Hippocampal formation (tissue), 2 donors: ENCODE measurements at regions not wholly inside any gene's neighbourhood (a gene's known extent, or its start where the extent isn't known, plus 50 kb on each side); places are given as distances from the start of the nearest gene placed in this dataset.
"Not testable (repeated sequence)": the region's sequence is repeated elsewhere in the genome, so short reads cannot be mapped to it uniquely, and the experiment has no call there.

Source experiments
- DNase-seq, 2 donors: peaks; one replicate each; lab custom pipeline; 2025; lab: John Stamatoyannopoulos, UW

GRCh38 chr4:54403700-54404453, 174.8 kb downstream of the PDGFRA start:
- DNase-seq: no peak

DNA sequence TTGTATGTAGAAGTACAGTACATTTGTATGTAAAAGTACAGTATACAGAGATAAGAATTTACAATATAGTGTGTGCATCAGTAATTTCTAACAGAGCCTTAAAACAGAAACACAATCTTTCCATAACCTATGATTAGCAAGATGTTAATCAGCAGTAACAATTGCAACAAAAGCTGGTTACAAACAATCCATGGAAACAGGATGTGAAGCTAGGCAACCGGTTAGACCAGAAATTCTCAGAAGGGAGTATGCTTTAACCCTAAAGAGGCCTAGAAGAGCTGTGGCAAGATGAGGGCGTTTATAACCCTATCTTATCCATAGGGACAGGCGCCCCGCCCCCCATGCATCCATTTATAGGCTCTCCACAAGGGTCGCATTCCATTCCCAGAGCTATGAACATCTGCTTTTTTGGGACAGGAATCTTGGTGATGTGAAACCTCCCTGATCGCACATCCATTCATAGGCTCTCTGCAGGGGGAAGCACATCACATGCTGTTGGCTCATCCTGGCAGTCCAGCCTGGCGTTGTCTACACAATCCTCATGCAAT, 180.3 kb downstream of the PDGFRA start:
- DNase-seq: not testable (repeated sequence)

DNA sequence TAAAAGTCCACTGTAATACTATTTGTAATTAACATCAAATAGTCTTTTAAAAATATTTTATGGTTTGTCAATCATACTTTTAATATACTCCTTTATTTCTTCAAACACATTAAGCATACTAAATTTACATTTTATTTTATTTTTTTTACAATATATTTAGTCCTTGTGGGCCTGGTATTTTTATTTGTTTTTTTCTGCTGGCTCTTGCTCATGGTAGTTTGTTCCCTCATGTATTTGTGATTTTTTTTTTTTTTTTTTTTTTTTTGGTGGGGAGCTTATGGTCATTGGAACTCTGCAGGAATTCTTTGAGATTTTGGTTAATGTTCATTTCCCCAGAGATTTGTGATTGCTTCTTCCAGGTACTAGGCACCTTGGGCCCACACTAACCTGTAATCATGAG, 185.5 kb downstream of the PDGFRA start:
- no peak for DNase-seq

DNA sequence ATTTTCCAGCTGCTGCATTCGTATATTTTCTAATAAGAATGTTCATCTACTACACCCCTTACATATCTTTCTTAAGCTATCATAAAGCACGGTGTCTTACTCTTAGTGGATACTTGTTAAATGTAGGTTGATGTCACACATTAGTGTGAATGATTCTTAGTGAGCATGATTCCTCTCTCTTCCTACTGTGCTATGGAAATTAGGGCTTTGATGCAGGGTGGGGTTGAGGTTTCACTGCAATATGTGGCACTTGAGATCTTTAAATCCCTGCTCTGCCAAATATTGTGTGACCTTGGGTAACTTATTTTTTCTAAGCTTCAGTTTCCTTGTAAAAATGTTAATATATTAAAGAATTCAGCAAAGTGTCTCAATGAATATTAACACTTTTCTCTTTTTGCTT, 188.4 kb downstream of the PDGFRA start:
- no peak for DNase-seq

- DNase-seq: no peak
These were observed 189.4 kb downstream of the PDGFRA start for GRCh38 chr4:54418468-54418867.

- no peak for DNase-seq
These were observed 194.0 kb downstream of the PDGFRA start for GRCh38 chr4:54423066-54423465.

DNA sequence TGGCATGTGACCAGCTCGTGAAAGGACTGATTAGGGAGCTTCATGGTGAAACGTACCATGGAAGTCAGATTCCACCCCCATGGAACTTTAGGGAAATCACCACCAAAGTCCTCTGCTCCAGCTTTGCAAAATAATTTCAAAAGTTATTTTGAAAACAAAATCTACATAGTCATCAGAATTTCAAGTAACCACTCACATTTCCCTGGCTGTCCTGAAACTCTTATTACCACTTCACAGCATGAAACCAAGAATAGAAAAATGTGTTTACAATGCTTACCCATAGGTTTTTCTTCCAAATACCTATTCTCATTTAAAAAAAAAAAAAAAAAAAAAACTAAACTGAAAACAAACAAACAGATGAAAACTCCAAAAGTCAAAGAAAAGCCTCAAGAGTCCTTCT, 198.7 kb downstream of the PDGFRA start:
- DNase-seq: no peak

DNA sequence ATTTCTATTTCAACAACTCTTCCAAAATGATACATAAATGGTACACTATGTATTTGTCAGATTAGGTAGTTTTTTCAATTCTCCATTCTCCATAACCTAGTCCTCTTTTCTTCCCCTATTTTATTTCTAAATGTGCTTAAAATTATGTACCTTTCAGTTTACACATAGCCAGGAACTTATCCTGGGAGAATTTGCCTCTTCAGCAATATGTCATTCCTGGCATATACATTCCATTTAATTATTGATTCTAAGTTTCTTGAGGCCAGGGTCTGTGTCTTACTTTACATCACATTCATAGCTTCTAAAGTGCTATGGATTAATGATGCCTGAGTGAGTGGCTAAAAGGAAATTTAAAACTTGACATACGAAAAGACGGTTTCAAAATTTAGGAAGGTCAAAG, 199.8 kb downstream of the PDGFRA start:
- DNase-seq: no peak

DNA sequence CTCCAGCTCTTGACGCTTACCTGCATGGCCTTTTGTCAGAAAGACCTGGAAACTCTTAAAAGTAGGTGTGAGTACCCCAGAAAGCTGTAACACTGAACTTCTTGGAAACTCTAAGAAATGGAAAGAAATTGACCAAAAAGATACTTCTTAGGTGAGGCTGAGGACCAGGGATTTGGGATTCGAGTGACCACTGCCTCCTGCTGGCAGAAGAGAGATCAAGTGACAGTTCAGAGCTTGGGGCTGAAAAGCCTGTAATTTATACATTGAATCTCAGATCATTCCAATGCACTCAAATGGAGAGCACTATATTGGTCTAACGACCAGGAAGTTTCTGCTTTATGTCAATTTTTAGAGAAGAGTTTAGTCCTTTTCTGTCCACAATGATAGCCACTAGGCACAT, 204.6 kb downstream of the PDGFRA start:
- DNase-seq: no peak

DNA sequence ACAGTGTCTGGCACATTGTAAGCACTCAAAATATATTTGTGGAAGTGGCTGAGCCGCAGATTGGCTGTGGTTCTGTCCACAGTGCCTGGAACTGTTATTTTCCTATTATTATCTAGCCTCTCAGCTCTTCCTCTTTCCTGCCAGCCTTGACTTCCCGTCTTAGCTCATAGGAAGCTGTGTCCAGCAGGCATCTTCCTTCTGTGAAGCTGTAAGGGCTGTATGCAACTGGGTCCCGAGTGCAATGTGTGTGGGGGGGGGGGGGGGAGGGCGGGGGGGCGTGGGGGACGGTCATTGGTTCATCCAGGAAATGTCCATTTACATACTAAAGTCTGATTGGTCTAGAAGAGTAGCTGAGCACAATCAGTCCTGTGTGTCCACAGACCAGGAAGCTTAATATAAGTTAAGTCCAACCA, 210.7 kb downstream of the PDGFRA start:
- peak; percentile 30 to 50 for DNase-seq

DNA sequence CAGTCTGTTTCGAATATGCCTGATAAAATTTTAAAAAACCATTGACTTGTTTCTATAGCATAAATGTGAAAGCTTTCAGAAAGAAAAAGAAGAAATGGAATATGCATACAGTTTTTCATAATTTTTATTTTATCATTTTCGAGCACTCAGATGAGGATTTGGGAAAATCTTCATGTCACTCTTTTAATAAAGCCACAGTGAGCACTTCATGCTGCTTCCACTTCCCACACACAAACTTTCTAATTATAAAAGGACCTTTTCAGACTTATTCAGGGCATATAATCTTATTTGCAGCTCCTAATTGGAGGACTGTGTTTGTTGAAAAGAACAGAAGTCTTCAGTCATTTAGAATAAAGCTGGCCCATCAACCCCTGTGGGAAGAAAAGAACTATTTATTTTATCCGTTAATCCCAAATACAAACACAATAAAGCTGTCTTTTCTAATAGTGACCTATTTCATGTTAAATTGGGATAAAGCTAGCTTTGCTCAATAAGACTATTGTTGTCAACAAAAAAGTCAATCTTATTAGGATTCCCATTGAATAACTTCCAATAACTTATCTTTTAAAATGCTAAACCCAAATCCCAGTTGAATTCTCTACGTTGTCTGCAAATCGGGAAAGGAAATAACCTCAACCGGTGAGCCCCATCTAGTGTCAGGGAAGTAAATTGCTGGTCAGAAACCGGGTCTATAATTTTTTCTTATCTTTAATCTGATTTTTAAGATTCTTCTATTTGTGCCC, 211.5 kb downstream of the PDGFRA start:
- DNase-seq: peak; percentile 6 to 88

GRCh38 chr4:54445866-54446265, 211.9 kb upstream of the KIT start:
- DNase-seq: no peak

GRCh38 chr4:54446581-54446980, 211.2 kb upstream of the KIT start:
- no peak for DNase-seq

GRCh38 chr4:54447304-54447703, 210.5 kb upstream of the KIT start:
- no peak for DNase-seq

DNA sequence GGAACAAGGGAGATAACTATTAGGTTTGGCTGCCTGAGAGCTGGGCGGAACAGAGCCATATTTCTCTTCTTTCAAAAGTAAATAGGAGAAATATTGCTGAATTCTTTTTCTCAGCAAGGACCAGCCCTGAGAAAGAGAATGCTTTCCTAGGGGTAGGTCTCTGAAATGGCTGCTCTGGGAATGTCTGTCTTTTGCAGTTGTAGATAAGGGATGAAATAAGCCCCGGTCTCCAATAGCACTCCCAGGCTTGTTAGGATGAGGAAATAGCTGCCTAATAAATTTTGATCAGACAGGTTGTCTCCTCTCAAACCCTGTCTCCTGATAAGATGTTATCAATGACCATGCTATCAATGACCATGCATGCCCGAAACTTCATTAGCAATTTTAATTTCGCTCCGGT, 207.8 kb upstream of the KIT start:
- no peak for DNase-seq

DNA sequence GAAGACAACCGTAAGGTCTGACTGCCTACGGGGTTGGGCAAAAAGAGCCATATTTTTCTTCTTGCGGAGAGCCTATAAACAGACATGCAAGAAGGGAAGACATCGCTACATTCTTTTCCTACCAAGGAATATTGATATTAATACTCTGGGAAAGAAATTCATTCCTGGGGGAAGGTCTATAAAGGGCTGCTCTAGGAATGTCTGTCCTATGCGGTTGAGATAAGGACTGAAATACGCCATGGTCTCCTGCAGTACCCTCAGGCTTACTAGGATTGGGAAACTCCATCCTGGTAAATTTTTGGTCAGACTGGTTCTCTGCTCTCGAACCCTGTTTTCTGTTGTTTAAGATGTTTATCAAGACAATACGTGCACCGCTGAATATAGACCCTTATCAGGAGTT, 190.8 kb upstream of the KIT start:
- DNase-seq: not testable (repeated sequence)

GRCh38 chr4:54473077-54473545, 184.6 kb upstream of the KIT start:
- DNase-seq: no peak

DNA sequence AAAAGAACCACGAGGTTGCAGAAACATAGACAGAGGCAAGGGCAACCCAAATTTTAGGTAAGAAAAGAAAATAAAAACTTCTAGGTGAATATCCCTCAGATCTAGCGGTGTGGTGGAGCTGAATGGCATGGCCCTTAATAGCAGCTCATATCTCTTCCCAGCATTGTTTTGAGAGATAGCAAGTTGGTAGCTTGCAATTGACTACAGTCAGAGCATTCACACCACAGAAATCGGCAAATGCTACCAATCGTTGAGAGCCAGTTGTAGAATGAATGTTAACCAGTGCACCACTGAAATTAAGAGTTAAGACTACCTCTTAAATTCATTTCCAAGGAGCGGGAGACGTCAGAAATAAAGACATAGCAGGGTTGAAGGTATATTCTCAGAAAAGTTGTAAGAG, 184.0 kb upstream of the KIT start:
- no peak for DNase-seq

GRCh38 chr4:54475546-54475945, 182.2 kb upstream of the KIT start:
- no peak for DNase-seq

DNA sequence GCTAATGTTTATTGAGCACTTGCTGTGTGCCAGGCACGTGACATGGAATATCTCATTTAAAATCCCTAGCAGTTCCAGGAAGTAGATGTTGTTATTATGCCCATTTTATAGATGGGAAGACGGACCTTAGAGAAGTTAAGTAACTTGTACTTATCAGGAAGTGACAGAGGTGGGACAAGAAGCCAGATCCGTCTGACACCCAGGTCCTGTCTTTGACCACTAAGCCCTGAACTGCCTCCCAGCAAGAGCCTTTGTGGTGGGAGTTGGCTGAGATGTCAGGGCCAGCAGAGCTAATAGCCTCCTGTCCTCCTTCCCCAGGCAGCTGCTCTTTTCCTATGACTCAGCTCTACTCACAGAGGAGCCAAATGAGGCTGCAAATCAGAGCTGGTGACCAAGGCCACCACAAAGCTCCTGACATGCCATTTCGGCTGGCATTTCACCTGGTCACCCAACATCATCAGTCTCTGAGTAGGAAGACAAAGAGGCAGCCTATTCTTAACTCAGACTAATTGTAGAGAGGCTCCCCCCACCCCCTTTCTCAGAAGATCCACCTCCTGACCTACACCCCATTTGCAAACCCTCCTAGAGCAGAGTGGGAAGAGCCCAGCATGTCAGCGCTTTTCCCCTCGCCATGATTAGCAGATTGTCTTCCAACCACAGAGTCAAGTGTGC, 175.1 kb upstream of the KIT start:
- no peak for DNase-seq

DNA sequence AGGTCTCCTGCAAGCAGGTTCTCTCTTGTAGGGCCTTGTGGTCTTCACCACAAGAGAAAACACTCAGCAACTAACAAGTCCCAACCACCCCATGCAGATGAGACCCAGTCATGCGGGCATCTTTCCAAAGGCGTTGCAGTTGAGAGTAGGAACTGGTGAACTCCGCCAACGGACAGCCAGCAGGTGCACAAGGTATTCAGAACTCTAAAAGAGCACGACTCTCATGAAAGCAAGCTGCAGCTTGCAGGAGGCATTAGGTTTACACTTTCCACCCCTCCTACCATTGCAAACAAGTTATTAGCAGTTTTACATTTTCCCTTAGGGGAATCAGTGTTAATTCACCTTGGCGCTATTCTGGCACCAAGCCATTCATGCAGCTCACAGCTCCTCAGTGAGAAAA, 173.4 kb upstream of the KIT start:
- DNase-seq: no peak

DNA sequence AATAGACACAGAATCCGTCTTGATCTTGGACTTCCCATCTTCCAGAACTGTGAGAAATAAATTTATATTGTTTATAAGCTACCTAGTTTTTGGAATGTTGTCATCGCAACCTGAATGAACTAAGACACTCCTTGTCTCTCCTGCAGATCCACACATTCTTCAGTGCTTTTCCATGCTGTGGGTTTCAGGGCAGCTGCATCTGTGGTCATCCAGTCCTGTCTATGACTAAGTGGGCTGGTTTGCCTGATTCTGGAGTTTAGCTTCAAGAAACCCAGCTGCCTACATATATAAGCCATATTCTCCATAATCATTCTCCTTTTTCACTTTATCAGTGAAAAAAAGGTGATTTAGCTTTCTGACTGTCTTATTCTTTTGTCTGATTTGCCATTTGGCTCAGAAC, 170.3 kb upstream of the KIT start:
- DNase-seq: no peak

DNA sequence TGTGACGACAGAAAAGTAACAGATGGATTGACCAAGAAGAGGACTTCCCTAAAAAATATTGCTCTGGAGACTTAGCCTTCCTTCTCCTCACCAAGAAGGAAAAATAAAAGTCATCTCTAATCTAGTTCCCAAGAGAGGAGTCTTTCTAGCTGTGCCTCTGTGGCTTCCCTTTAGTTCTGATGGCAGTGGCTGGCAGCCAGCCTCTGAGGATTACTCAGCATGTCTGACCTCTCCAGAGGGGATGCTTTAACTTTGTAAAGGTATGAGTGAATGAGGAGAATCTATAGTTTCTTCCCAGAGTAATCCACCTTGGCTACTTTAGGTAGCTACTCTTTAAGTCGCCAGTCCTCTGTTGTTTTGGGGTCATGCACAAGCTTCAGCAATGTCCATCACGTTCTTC, 163.9 kb upstream of the KIT start:
- no peak for DNase-seq
